ENCODE measurements at regions not wholly inside any gene's neighbourhood (a gene's known extent, or its start where the extent isn't known, plus 50 kb on each side); places are given as distances from the start of the nearest gene placed in this dataset.
A peak's percentile ranks its signal among the peaks of the same experiment; 100 is the strongest.
"Not testable (repeated sequence)": the region's sequence is repeated elsewhere in the genome, so short reads cannot be mapped to it uniquely, and the experiment has no call there.

GRCh38 chr13:54606944-54607343 lies 1578.3 kb downstream of the OLFM4 start:
- DNase-seq: no peak

- DNase-seq: no peak
Measured at GRCh38 chr13:54607421-54607820, 1578.8 kb downstream of the OLFM4 start.

GRCh38 chr13:54611390-54611789 lies 1582.8 kb downstream of the OLFM4 start:
- DNase-seq: no peak

GRCh38 chr13:54614726-54615125 lies 1586.1 kb downstream of the OLFM4 start:
- no peak for DNase-seq

- not testable (repeated sequence) for DNase-seq
Measured at GRCh38 chr13:54626504-54626903, 1597.9 kb downstream of the OLFM4 start.

GRCh38 chr13:54627646-54628372 lies 1599.2 kb downstream of the OLFM4 start:
- DNase-seq: no peak

- no peak for DNase-seq
Measured at GRCh38 chr13:54628383-54628782, 1599.8 kb downstream of the OLFM4 start.

GRCh38 chr13:54633456-54633855 lies 1604.8 kb downstream of the OLFM4 start:
- no peak for DNase-seq

GRCh38 chr13:54636231-54636630 lies 1607.6 kb downstream of the OLFM4 start:
- no peak for DNase-seq

- peak; percentile 1 for DNase-seq
Measured at GRCh38 chr13:54637366-54637765, 1608.8 kb downstream of the OLFM4 start.

- no peak for DNase-seq
Measured at GRCh38 chr13:54640719-54641118, 1612.1 kb downstream of the OLFM4 start.

- no peak for DNase-seq
Measured at GRCh38 chr13:54643863-54644262, 1615.2 kb downstream of the OLFM4 start.

- DNase-seq: no peak
Measured at GRCh38 chr13:54647275-54647674, 1618.7 kb downstream of the OLFM4 start.

GRCh38 chr13:54657588-54657987 lies 1629.0 kb downstream of the OLFM4 start:
- no peak for DNase-seq

GRCh38 chr13:54658771-54659170 lies 1630.2 kb downstream of the OLFM4 start:
- no peak for DNase-seq

- no peak for DNase-seq
Measured at GRCh38 chr13:54660277-54660676, 1631.7 kb downstream of the OLFM4 start.

GRCh38 chr13:54676526-54677113 lies 1648.0 kb downstream of the OLFM4 start:
- DNase-seq: no peak

GRCh38 chr13:54682184-54682583 lies 1653.6 kb downstream of the OLFM4 start:
- no peak for DNase-seq

GRCh38 chr13:54687173-54687572 lies 1658.6 kb downstream of the OLFM4 start:
- no peak for DNase-seq

- DNase-seq: no peak
Measured at GRCh38 chr13:54699831-54700230, 1671.2 kb downstream of the OLFM4 start.

- no peak for DNase-seq
Measured at GRCh38 chr13:54705738-54706137, 1677.1 kb downstream of the OLFM4 start.

- peak; percentile 13 for DNase-seq
Measured at GRCh38 chr13:54706336-54706735, 1677.7 kb downstream of the OLFM4 start.

GRCh38 chr13:54709546-54709945 lies 1680.9 kb downstream of the OLFM4 start:
- no peak for DNase-seq

GRCh38 chr13:54733639-54734038 lies 1705.0 kb downstream of the OLFM4 start:
- DNase-seq: no peak

- not testable (repeated sequence) for DNase-seq
Measured at GRCh38 chr13:54737211-54737610, 1708.6 kb downstream of the OLFM4 start.
